ENCODE measurements at regions not wholly inside any gene's neighbourhood (a gene's known extent, or its start where the extent isn't known, plus 50 kb on each side); places are given as distances from the start of the nearest gene placed in this dataset.

DNA sequence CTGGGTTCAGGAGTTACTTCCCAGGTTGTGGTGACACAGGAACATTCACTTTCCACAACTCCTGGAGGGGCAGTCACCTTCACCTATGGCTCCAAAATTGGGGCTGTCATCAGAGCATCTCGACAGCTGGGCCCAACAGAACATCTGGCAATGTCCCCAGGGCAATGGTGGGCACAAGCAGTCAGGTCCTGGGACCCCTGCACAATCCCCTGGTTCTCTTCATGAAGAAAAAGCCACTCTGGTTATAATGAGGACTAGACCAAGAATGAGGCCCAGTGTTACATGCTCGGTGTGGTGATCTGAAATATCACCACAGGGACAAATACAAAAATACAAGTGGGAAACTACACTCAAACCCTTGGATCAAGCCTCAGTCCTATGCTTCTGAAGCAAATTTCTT, 89.0 kb upstream of the VPREB1 start:
- Histone ChIP-seq H3K27ac (replicated peaks) (no peak overlapping the region), H3K27me3 (ENCODE audit: insufficient read depth, poor library complexity, severe bottlenecking) (no peaks in the 10 kb centered on the region), H3K4me3 (replicated peaks; ENCODE audit: insufficient read depth, low read length) (no peak overlapping the region)
- no peak for DNase-seq (ENCODE audit: low read depth in 1 of 2, low spot score in 1 of 2)
- TF ChIP-seq GABPA (IDR thresholded peaks at IDR 0.05; ENCODE audit: low read depth): no peak
- no peak for TF ChIP-seq SPI1 (IDR thresholded peaks at IDR 0.05; ENCODE audit: borderline replicate concordance, low read depth)
- TF ChIP-seq, protein P1, sequence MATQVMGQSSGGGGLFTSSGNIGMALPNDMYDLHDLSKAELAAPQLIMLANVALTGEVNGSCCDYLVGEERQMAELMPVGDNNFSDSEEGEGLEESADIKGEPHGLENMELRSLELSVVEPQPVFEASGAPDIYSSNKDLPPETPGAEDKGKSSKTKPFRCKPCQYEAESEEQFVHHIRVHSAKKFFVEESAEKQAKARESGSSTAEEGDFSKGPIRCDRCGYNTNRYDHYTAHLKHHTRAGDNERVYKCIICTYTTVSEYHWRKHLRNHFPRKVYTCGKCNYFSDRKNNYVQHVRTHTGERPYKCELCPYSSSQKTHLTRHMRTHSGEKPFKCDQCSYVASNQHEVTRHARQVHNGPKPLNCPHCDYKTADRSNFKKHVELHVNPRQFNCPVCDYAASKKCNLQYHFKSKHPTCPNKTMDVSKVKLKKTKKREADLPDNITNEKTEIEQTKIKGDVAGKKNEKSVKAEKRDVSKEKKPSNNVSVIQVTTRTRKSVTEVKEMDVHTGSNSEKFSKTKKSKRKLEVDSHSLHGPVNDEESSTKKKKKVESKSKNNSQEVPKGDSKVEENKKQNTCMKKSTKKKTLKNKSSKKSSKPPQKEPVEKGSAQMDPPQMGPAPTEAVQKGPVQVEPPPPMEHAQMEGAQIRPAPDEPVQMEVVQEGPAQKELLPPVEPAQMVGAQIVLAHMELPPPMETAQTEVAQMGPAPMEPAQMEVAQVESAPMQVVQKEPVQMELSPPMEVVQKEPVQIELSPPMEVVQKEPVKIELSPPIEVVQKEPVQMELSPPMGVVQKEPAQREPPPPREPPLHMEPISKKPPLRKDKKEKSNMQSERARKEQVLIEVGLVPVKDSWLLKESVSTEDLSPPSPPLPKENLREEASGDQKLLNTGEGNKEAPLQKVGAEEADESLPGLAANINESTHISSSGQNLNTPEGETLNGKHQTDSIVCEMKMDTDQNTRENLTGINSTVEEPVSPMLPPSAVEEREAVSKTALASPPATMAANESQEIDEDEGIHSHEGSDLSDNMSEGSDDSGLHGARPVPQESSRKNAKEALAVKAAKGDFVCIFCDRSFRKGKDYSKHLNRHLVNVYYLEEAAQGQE (IDR thresholded peaks at IDR 0.05; ENCODE audit: insufficient replicate concordance, low read depth): no peak
- TF ChIP-seq, protein P2, sequence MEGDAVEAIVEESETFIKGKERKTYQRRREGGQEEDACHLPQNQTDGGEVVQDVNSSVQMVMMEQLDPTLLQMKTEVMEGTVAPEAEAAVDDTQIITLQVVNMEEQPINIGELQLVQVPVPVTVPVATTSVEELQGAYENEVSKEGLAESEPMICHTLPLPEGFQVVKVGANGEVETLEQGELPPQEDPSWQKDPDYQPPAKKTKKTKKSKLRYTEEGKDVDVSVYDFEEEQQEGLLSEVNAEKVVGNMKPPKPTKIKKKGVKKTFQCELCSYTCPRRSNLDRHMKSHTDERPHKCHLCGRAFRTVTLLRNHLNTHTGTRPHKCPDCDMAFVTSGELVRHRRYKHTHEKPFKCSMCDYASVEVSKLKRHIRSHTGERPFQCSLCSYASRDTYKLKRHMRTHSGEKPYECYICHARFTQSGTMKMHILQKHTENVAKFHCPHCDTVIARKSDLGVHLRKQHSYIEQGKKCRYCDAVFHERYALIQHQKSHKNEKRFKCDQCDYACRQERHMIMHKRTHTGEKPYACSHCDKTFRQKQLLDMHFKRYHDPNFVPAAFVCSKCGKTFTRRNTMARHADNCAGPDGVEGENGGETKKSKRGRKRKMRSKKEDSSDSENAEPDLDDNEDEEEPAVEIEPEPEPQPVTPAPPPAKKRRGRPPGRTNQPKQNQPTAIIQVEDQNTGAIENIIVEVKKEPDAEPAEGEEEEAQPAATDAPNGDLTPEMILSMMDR (IDR thresholded peaks at IDR 0.05; ENCODE audit: insufficient read depth, low read length): no peak
- no peak for TF ChIP-seq POLR2AphosphoS5 (IDR thresholded peaks at IDR 0.05; ENCODE audit: low read depth)

DNA sequence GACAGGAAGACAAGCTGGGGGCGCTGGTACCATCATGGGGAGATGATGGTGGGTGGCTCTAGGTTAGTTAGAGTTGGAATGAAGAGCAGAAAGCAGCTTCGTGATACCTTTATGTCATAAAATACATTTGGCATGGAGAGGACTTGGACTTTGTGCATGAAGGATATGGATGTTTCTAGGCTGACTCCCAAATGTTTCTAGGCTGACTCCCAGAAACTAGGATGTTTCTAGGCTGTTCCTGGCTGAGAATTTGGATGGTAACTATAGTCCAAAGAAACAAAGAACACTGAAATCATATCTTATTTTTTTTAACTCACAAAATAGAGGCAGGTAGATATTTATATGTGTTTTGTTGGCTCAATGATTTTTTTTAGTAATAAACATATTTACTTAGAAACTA, 89.4 kb upstream of the VPREB1 start:
- no peak overlapping the region; the same call in 1 of the 2 replicates for H3K27ac ChIP-seq (replicated peaks)
- no peak overlapping the region for H3K4me3 ChIP-seq (replicated peaks; ENCODE audit: insufficient read depth, low read length)
- H3K27me3 ChIP-seq (ENCODE audit: insufficient read depth, poor library complexity, severe bottlenecking): no peaks in the 10 kb centered on the region
- DNase-seq (ENCODE audit: low read depth in 1 of 2, low spot score in 1 of 2): no peak
- TF ChIP-seq SPI1 (IDR thresholded peaks at IDR 0.05; ENCODE audit: borderline replicate concordance, low read depth): no peak
- no peak for TF ChIP-seq GABPA (IDR thresholded peaks at IDR 0.05; ENCODE audit: low read depth)
- TF ChIP-seq POLR2AphosphoS5 (IDR thresholded peaks at IDR 0.05; ENCODE audit: low read depth): no peak
- TF ChIP-seq, protein P2 (IDR thresholded peaks at IDR 0.05; ENCODE audit: insufficient read depth, low read length): no peak
- TF ChIP-seq, protein P1 (IDR thresholded peaks at IDR 0.05; ENCODE audit: insufficient replicate concordance, low read depth): no peak

- peak in 1 of 2 experiments; percentile 33 for DNase-seq (ENCODE audit: low read depth in 1 of 2, low spot score in 1 of 2)
- H3K27ac ChIP-seq (replicated peaks): peak overlapping the region; percentile 45
- no peaks in the 10 kb centered on the region for H3K27me3 ChIP-seq (ENCODE audit: insufficient read depth, poor library complexity, severe bottlenecking)
- no peak overlapping the region for H3K4me3 ChIP-seq (replicated peaks; ENCODE audit: insufficient read depth, low read length)
- TF ChIP-seq, protein P1 (IDR thresholded peaks at IDR 0.05; ENCODE audit: insufficient replicate concordance, low read depth): no peak
- TF ChIP-seq, protein P2 (IDR thresholded peaks at IDR 0.05; ENCODE audit: insufficient read depth, low read length): no peak
- TF ChIP-seq GABPA (IDR thresholded peaks at IDR 0.05; ENCODE audit: low read depth) (no peak), POLR2AphosphoS5 (IDR thresholded peaks at IDR 0.05; ENCODE audit: low read depth) (no peak)
Measured at GRCh38 chr22:22154040-22154439, 90.5 kb upstream of the VPREB1 start.
